Stimulated activated CD4-positive, alpha-beta T cell treated with anti-CD3 and anti-CD28 coated beads, Interleukin-2, amount 100 ng/mL, for 24 hours (primary cell): ENCODE measurements at regions not wholly inside any gene's neighbourhood (a gene's known extent, or its start where the extent isn't known, plus 50 kb on each side); places are given as distances from the start of the nearest gene placed in this dataset.
"Not testable (repeated sequence)": the region's sequence is repeated elsewhere in the genome, so short reads cannot be mapped to it uniquely, and the experiment has no call there.

Experiments used
- DNase-seq, 2 donors: peaks; one replicate each; pipeline ENCODE4 v3.0.0-alpha.2; 2020

GRCh38 chr9:86515221-86515620 is 161.0 kb upstream of the TUT7 start:
- DNase-seq: no peak

GRCh38 chr9:86513429-86513828 is 159.2 kb upstream of the TUT7 start:
- DNase-seq: no peak

- no peak for DNase-seq
Measured at GRCh38 chr9:86512929-86513328, 158.7 kb upstream of the TUT7 start.

GRCh38 chr9:86511614-86512360 is 157.6 kb upstream of the TUT7 start:
- no peak for DNase-seq

GRCh38 chr9:86508208-86508903 is 154.1 kb upstream of the TUT7 start:
- DNase-seq: no peak

- no peak for DNase-seq
Measured at GRCh38 chr9:86507212-86507630, 153.0 kb upstream of the TUT7 start.

GRCh38 chr9:86503942-86504341 is 149.7 kb upstream of the TUT7 start:
- DNase-seq: no peak

GRCh38 chr9:86503314-86503713 is 149.1 kb upstream of the TUT7 start:
- no peak for DNase-seq

GRCh38 chr9:86500667-86501435 is 146.6 kb upstream of the TUT7 start:
- no peak for DNase-seq

- DNase-seq: no peak
Measured at GRCh38 chr9:86500031-86500430, 145.8 kb upstream of the TUT7 start.

- no peak for DNase-seq
Measured at GRCh38 chr9:86494644-86495111, 140.5 kb upstream of the TUT7 start.

GRCh38 chr9:86491468-86492266 is 137.5 kb upstream of the TUT7 start:
- no peak for DNase-seq

- DNase-seq: no peak
Measured at GRCh38 chr9:86488794-86489193, 134.6 kb upstream of the TUT7 start.

GRCh38 chr9:86488345-86488744 is 134.1 kb upstream of the TUT7 start:
- no peak for DNase-seq

- no peak for DNase-seq
Measured at GRCh38 chr9:86487838-86488233, 133.6 kb upstream of the TUT7 start.

- no peak for DNase-seq
Measured at GRCh38 chr9:86486891-86487837, 133.0 kb upstream of the TUT7 start.

GRCh38 chr9:86485359-86485758 is 131.1 kb upstream of the TUT7 start:
- DNase-seq: peak in 1 of 2 donors; percentile 6

- no peak for DNase-seq
Measured at GRCh38 chr9:86483496-86483895, 129.3 kb upstream of the TUT7 start.

- DNase-seq: no peak
Measured at GRCh38 chr9:86481466-86481865, 127.3 kb upstream of the TUT7 start.

GRCh38 chr9:86475255-86475654 is 121.0 kb upstream of the TUT7 start:
- DNase-seq: not testable (repeated sequence)

- no peak for DNase-seq
Measured at GRCh38 chr9:86471171-86471815, 117.1 kb upstream of the TUT7 start.
